IMR-90 (cell line): ENCODE measurements at regions not wholly inside any gene's neighbourhood (a gene's known extent, or its start where the extent isn't known, plus 50 kb on each side); places are given as distances from the start of the nearest gene placed in this dataset.

Experiments
- ATAC-seq: fragments of 200-7000 bp; cut with Tn5 transposase; 2 replicates; pipeline ENCODE4 v1.9.1; 2020; ENCODE audit warnings: low read depth, mild to moderate bottlenecking, moderate library complexity
- BruUV-seq: library from RNA; stranded (reverse); fragments of 400-500 nt; replicated peaks from 2 replicates; lab custom pipeline; 2021; lab: Mats Ljungman, UMichigan
- CTCF ChIA-PET: fragments of 300-600 bp; formaldehyde crosslinking; extraction: SDS; loops from one replicate; lab custom pipeline; 2021; ENCODE audit warnings: antibody characterized with exemption; lab: Yijun Ruan, JAX
- POLR2A ChIA-PET: fragments of 300-600 bp; sonication (Branson Sonifier 250); formaldehyde crosslinking; loops from one replicate; lab custom pipeline; 2022; ENCODE audit warnings: antibody characterized with exemption; ENCODE audit not compliant: unreplicated experiment; lab: Charles Lee
- DNase-seq: peaks from one replicate; pipeline ENCODE4 v3.0.0; 2013
- H2AFZ ChIP-seq: replicated peaks from 2 replicates; pipeline ENCODE3; 2013; ENCODE audit warnings: low read length, mild to moderate bottlenecking; ENCODE audit not compliant: poor library complexity
- H2AK5ac ChIP-seq: 2 replicates; pipeline ENCODE4 v1.6.1; 2013; ENCODE audit warnings: low read depth, low read length, inconsistent platforms
- H2AK9ac ChIP-seq: replicated peaks from 2 replicates; pipeline ENCODE3; 2013; ENCODE audit warnings: mild to moderate bottlenecking, low read depth, low read length, moderate library complexity; ENCODE audit not compliant: poor library complexity
- H2BK120ac ChIP-seq: 2 replicates; pipeline ENCODE4 v1.6.1; 2013; ENCODE audit warnings: low read depth, low read length, inconsistent platforms
- H2BK15ac ChIP-seq: 3 replicates; pipeline ENCODE4 v1.6.1; 2013; ENCODE audit warnings: low read depth, low read length, inconsistent platforms
- H2BK20ac ChIP-seq: 2 replicates; pipeline ENCODE4 v1.6.1; 2013; ENCODE audit warnings: low read depth, mild to moderate bottlenecking, inconsistent platforms, low read length, moderate library complexity
- H2BK5ac ChIP-seq: 2 replicates; pipeline ENCODE4 v1.6.1; 2013; ENCODE audit warnings: mild to moderate bottlenecking, low read depth, low read length, inconsistent platforms; ENCODE audit not compliant: poor library complexity, severe bottlenecking
- H3K14ac ChIP-seq: replicated peaks from 2 replicates; pipeline ENCODE4 v1.6.1; 2013; ENCODE audit warnings: low read depth, low read length, inconsistent platforms
- H3K18ac ChIP-seq: 2 replicates; pipeline ENCODE4 v1.6.1; 2013; ENCODE audit warnings: low read depth, low read length, control low read depth
- H3K23ac ChIP-seq: 2 replicates; pipeline ENCODE4 v1.6.1; 2013; ENCODE audit warnings: low read depth, low read length, inconsistent platforms
- H3K27ac ChIP-seq: 2 replicates; pipeline ENCODE4 v1.5.1; 2013; ENCODE audit warnings: mild to moderate bottlenecking, control low read depth, low read length; ENCODE audit not compliant: insufficient read depth
- H3K27me3 ChIP-seq: 2 replicates; pipeline ENCODE4 v1.6.1; 2013; ENCODE audit warnings: low read length; ENCODE audit not compliant: control insufficient read depth, insufficient read depth
- H3K36me3 ChIP-seq: 2 replicates; pipeline ENCODE4 v1.6.1; 2013; ENCODE audit warnings: low read length, mixed read lengths; ENCODE audit not compliant: control insufficient read depth, insufficient read depth
- H3K4ac ChIP-seq: 2 replicates; pipeline ENCODE4 v1.6.1; 2013; ENCODE audit warnings: low read depth, low read length, inconsistent platforms
- H3K4me1 ChIP-seq: 2 replicates; pipeline ENCODE4 v1.6.1; 2013; ENCODE audit warnings: low read length, mixed read lengths; ENCODE audit not compliant: control insufficient read depth, insufficient read depth
- H3K4me2 ChIP-seq: 2 replicates; pipeline ENCODE4 v1.6.1; 2013; ENCODE audit warnings: low read depth, mild to moderate bottlenecking, control low read depth, low read length, moderate library complexity
- H3K4me3 ChIP-seq: 2 replicates; pipeline ENCODE4 v1.5.1; 2013; ENCODE audit warnings: low read depth, mild to moderate bottlenecking, control low read depth, low read length, moderate library complexity; ENCODE audit not compliant: insufficient read depth
- H3K56ac ChIP-seq: 2 replicates; pipeline ENCODE4 v1.6.1; 2013; ENCODE audit warnings: low read length, inconsistent platforms; ENCODE audit not compliant: insufficient read depth; ENCODE audit errors: extremely low read depth
- H3K79me1 ChIP-seq, 2 experiments: 2 replicates each; pipeline ENCODE4 v1.6.1; 2013; ENCODE audit warnings: low read length in 2 of 2, inconsistent platforms in 1 of 2, low read depth in 1 of 2
- H3K9ac ChIP-seq: 2 replicates; pipeline ENCODE4 v1.6.1; 2013; ENCODE audit warnings: low read depth, low read length, control low read depth
- H3K9me1 ChIP-seq: 2 replicates; pipeline ENCODE4 v1.6.1; 2013; ENCODE audit warnings: low read length, inconsistent platforms; ENCODE audit not compliant: insufficient read depth
- H3K9me3 ChIP-seq: 2 replicates; pipeline ENCODE4 v1.6.1; 2013; ENCODE audit warnings: low read length; ENCODE audit not compliant: control insufficient read depth, insufficient read depth
- H4K20me1 ChIP-seq: 2 replicates; pipeline ENCODE4 v1.6.1; 2013; ENCODE audit warnings: low read length, inconsistent platforms; ENCODE audit not compliant: insufficient read depth
- H4K5ac ChIP-seq: 2 replicates; pipeline ENCODE4 v1.6.1; 2013; ENCODE audit warnings: mild to moderate bottlenecking, low read depth, low read length, control low read depth
- H4K8ac ChIP-seq, 2 experiments: 2 replicates each; pipeline ENCODE4 v1.6.1; 2013; ENCODE audit warnings: low read depth in 2 of 2, low read length in 2 of 2, control low read depth in 1 of 2, inconsistent platforms in 1 of 2
- H4K91ac ChIP-seq: 2 replicates; pipeline ENCODE4 v1.6.1; 2013; ENCODE audit warnings: low read depth, low read length, inconsistent platforms; ENCODE audit not compliant: insufficient read depth
- BHLHE40 ChIP-seq: fragments of 150-350 bp; IDR thresholded peaks from 2 replicates; pipeline ENCODE4 v1.6.1; 2016; ENCODE audit warnings: mild to moderate bottlenecking, low read depth, low read length
- CEBPB ChIP-seq: IDR thresholded peaks from 2 replicates; pipeline ENCODE4 v1.6.1; 2012; ENCODE audit warnings: low read depth, low read length, improper control_type of control experiment
- CHD1 ChIP-seq: IDR thresholded peaks from 2 replicates; pipeline ENCODE4 v1.6.1; 2012; ENCODE audit warnings: low read depth, low read length, improper control_type of control experiment
- FOS ChIP-seq: fragments of 150-350 bp; IDR thresholded peaks from 2 replicates; pipeline ENCODE4 v1.6.1; 2016; ENCODE audit warnings: low read depth, low read length
- MAFK ChIP-seq: IDR thresholded peaks from 2 replicates; pipeline ENCODE4 v1.6.1; 2012; ENCODE audit warnings: low read depth, low read length, improper control_type of control experiment
- MAZ ChIP-seq: IDR thresholded peaks from 2 replicates; pipeline ENCODE4 v1.6.1; 2012; ENCODE audit warnings: low read depth, mild to moderate bottlenecking, low read length, improper control_type of control experiment, moderate library complexity, borderline replicate concordance
- MXI1 ChIP-seq: IDR thresholded peaks from 2 replicates; pipeline ENCODE4 v1.6.1; 2012; ENCODE audit warnings: low read depth, mild to moderate bottlenecking, low read length, moderate library complexity, borderline replicate concordance
- NFE2L2 ChIP-seq: fragments of 150-350 bp; IDR thresholded peaks from 2 replicates; pipeline ENCODE4 v1.6.1; 2016; ENCODE audit warnings: low read depth, mild to moderate bottlenecking, low read length
- POLR2A ChIP-seq: IDR thresholded peaks from 2 replicates; pipeline ENCODE4 v1.6.1; 2012; ENCODE audit warnings: mild to moderate bottlenecking, low read depth, low read length
- RAD21 ChIP-seq: IDR thresholded peaks from 2 replicates; pipeline ENCODE4 v1.6.1; 2012; ENCODE audit warnings: low read length, improper control_type of control experiment
- RCOR1 ChIP-seq: IDR thresholded peaks from 2 replicates; pipeline ENCODE4 v1.6.1; 2012; ENCODE audit warnings: mild to moderate bottlenecking, low read length, improper control_type of control experiment; ENCODE audit not compliant: insufficient replicate concordance
- RFX5 ChIP-seq: IDR thresholded peaks from 2 replicates; pipeline ENCODE4 v1.8.0; 2012; ENCODE audit warnings: low read depth, mild to moderate bottlenecking, low read length, moderate library complexity
- SMC3 ChIP-seq: fragments of 150-350 bp; IDR thresholded peaks from 2 replicates; pipeline ENCODE4 v1.6.1; 2016; ENCODE audit warnings: low read depth, mild to moderate bottlenecking, antibody characterized with exemption, low read length, moderate library complexity
- WGBS, 2 experiments: methylation state at CpG; one replicate each; pipeline versions ENCODE4 v1.1.5 to v1.1.7; 2013; ENCODE audit warnings: missing lambda C conversion rate in 2 of 2; ENCODE audit not compliant: insufficient read length in 1 of 2; ENCODE audit errors: extremely low coverage in 2 of 2; 5-methylcytosine and 5-hydroxymethylcytosine counted together
- dilution Hi-C: fragments of 300-500 bp; cut with HindIII; formaldehyde crosslinking; loops from one replicate; pipeline ENCODE4 v1.14.3; 2018; ENCODE audit warnings: low sequenced_read_pairs; ENCODE audit not compliant: unreplicated experiment
- in situ Hi-C: fragments of 300-500 bp; cut with MboI; formaldehyde crosslinking; loops from 3 replicates; pipeline ENCODE4 v1.14.3; 2019; ENCODE audit warnings: low sequenced_read_pairs, inconsistent platforms, mixed read lengths
- intact Hi-C: fragments of 100-400 bp; cut with micrococcal nuclease; formaldehyde crosslinking; loops from 2 replicates; pipeline ENCODE4 v1.10.0; 2022
- TF ChIP-seq, protein P1 (sequence below): fragments of 150-350 bp; IDR thresholded peaks from 2 replicates; pipeline ENCODE4 v1.6.1; 2017; ENCODE audit warnings: mild to moderate bottlenecking, antibody characterized with exemption, low read length, low read depth
- TF ChIP-seq, protein P2 (sequence below): conservative IDR thresholded peaks from 2 replicates; pipeline ENCODE4 v1.5.1; 2012; ENCODE audit warnings: mild to moderate bottlenecking, low read depth, low read length, improper control_type of control experiment
- TF ChIP-seq, protein P3 (sequence below): fragments of 150-350 bp; IDR thresholded peaks from 2 replicates; pipeline ENCODE4 v1.6.1; 2016; ENCODE audit warnings: low read depth, mild to moderate bottlenecking, low read length, moderate library complexity, borderline replicate concordance

DNA sequence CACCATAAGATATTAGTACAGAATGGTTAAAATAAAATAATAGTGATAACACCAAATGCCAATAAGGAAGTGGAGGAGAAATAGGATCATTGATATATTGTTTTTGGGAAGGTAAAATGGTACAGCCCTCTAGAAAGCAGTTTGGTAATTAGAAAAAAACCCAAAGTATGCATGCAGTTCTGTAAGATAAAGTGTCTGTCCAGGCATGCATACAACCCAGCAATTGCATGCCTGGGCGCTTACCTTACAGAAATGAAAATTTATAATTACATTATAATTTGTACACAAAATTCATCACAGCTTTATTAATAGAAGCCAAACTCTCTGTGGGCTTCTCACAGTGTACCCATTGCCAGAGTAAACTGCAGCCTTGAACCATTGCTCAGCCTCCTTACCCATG lies 124.7 kb downstream of the TTC6 start:
- CTCF ChIA-PET, result interaction anchor here (0.6 to 0.9 kb wide), 2 partner anchors 10 to 172 kb away, joined by 3 to 4 read pairs; no protein-coding TSS in a partner anchor
- H3K4ac ChIP-seq, result no peak overlapping the region
- H3K18ac ChIP-seq, result no peak overlapping the region
- H3K9me3 ChIP-seq, result no peaks in the 10 kb centered on the region
- ATAC-seq (no peak), DNase-seq (no peak)
- H4K8ac ChIP-seq, result no peak overlapping the region
- no peaks in the 10 kb centered on the region for H3K4me1 ChIP-seq
- no peak overlapping the region for H4K91ac ChIP-seq
- in situ Hi-C loops, result no loop called here
- H2BK15ac ChIP-seq, result no peak overlapping the region
- no peaks in the 10 kb centered on the region for H3K79me1 ChIP-seq
- no peaks in the 10 kb centered on the region for H3K27me3 ChIP-seq
- H2BK20ac ChIP-seq, result no peak overlapping the region
- H4K5ac ChIP-seq, result no peak overlapping the region
- BruUV-seq, result no TSS peak
- no peak overlapping the region for H2AK5ac ChIP-seq
- intact Hi-C loops, result no loop called here
- no peak overlapping the region for H3K4me2 ChIP-seq
- no peaks in the 10 kb centered on the region for H3K9me1 ChIP-seq
- H3K56ac ChIP-seq, result no peak overlapping the region
- no peak overlapping the region for H3K9ac ChIP-seq
- no CpG with 5 or more reads among the region's 1 CpG for WGBS, 2 experiments
- no peak overlapping the region for H2AFZ ChIP-seq
- no peak overlapping the region for H3K27ac ChIP-seq
- POLR2A ChIA-PET, result no interaction called here
- dilution Hi-C loops, result no loop called here
- H4K20me1 ChIP-seq, result no peaks in the 10 kb centered on the region
- no peak overlapping the region for H2AK9ac ChIP-seq
- no peak overlapping the region for H3K14ac ChIP-seq
- no peak overlapping the region for H3K4me3 ChIP-seq
- no peak overlapping the region for H2BK5ac ChIP-seq
- no peak overlapping the region for H3K23ac ChIP-seq
- H2BK120ac ChIP-seq, result no peak overlapping the region
- H3K36me3 ChIP-seq, result no peaks in the 10 kb centered on the region
- TF ChIP-seq, protein P1, sequence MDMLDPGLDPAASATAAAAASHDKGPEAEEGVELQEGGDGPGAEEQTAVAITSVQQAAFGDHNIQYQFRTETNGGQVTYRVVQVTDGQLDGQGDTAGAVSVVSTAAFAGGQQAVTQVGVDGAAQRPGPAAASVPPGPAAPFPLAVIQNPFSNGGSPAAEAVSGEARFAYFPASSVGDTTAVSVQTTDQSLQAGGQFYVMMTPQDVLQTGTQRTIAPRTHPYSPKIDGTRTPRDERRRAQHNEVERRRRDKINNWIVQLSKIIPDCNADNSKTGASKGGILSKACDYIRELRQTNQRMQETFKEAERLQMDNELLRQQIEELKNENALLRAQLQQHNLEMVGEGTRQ, result no peak
- no peak for TF ChIP-seq NFE2L2
- no peak for TF ChIP-seq RCOR1
- TF ChIP-seq RAD21, result no peak
- no peak for TF ChIP-seq SMC3
- TF ChIP-seq BHLHE40, result no peak
- no peak for TF ChIP-seq RFX5
- TF ChIP-seq MXI1, result no peak
- TF ChIP-seq MAFK, result no peak
- TF ChIP-seq, protein P2, sequence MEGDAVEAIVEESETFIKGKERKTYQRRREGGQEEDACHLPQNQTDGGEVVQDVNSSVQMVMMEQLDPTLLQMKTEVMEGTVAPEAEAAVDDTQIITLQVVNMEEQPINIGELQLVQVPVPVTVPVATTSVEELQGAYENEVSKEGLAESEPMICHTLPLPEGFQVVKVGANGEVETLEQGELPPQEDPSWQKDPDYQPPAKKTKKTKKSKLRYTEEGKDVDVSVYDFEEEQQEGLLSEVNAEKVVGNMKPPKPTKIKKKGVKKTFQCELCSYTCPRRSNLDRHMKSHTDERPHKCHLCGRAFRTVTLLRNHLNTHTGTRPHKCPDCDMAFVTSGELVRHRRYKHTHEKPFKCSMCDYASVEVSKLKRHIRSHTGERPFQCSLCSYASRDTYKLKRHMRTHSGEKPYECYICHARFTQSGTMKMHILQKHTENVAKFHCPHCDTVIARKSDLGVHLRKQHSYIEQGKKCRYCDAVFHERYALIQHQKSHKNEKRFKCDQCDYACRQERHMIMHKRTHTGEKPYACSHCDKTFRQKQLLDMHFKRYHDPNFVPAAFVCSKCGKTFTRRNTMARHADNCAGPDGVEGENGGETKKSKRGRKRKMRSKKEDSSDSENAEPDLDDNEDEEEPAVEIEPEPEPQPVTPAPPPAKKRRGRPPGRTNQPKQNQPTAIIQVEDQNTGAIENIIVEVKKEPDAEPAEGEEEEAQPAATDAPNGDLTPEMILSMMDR, result no peak
- TF ChIP-seq, protein P3, sequence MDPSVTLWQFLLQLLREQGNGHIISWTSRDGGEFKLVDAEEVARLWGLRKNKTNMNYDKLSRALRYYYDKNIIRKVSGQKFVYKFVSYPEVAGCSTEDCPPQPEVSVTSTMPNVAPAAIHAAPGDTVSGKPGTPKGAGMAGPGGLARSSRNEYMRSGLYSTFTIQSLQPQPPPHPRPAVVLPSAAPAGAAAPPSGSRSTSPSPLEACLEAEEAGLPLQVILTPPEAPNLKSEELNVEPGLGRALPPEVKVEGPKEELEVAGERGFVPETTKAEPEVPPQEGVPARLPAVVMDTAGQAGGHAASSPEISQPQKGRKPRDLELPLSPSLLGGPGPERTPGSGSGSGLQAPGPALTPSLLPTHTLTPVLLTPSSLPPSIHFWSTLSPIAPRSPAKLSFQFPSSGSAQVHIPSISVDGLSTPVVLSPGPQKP, result no peak
- no peak for TF ChIP-seq POLR2A
- no peak for TF ChIP-seq MAZ
- no peak for TF ChIP-seq CEBPB
- TF ChIP-seq CHD1, result no peak
- no peak for TF ChIP-seq FOS
